HepG2 (cell line): ENCODE measurements at regions not wholly inside any gene's neighbourhood (a gene's known extent, or its start where the extent isn't known, plus 50 kb on each side); places are given as distances from the start of the nearest gene placed in this dataset.

Experiments
- ATAC-seq: fragments of 200-7000 bp; cut with Tn5 transposase; 3 replicates; pipeline ENCODE4 v1.9.1; 2020; ENCODE audit warnings: mild to moderate bottlenecking, moderate library complexity
- BruUV-seq: library from RNA; stranded (reverse); fragments of 400-500 nt; replicated peaks from 2 replicates; lab custom pipeline; 2021; lab: Mats Ljungman, UMichigan
- CTCF ChIA-PET: fragments of 300-600 bp; formaldehyde crosslinking; extraction: SDS; loops from one replicate; lab custom pipeline; 2021; ENCODE audit warnings: low total read pairs, inconsistent platforms, low intra/inter-chr PET ratio; lab: Yijun Ruan, JAX
- POLR2A ChIA-PET: fragments of 350-600 bp; sonication (Branson Sonifier 250); formaldehyde crosslinking; loops from one replicate; lab custom pipeline; 2020; ENCODE audit warnings: antibody characterized with exemption, inconsistent platforms; lab: Yijun Ruan, JAX
- DNase-seq: peaks from one replicate; pipeline ENCODE4 v3.0.0-alpha.2; 2015; ENCODE audit warnings: low spot score
- FAIRE-seq: peaks from 3 replicates; lab custom pipeline; 2011; peaks lifted over from hg19 to GRCh38; lab: Jason Lieb, UNC
- H2AFZ ChIP-seq: one replicate; pipeline ENCODE4 v1.6.1; 2011; ENCODE audit warnings: low read length, inconsistent platforms
- H3K27ac ChIP-seq: fragments of 300-600 bp; 3 replicates; pipeline ENCODE4 v1.8.0; 2011; ENCODE audit warnings: mixed run types, mild to moderate bottlenecking, mixed read lengths, low read length, inconsistent platforms; ENCODE audit not compliant: insufficient read depth; ENCODE audit errors: extremely low read length
- H3K27me3 ChIP-seq, 2 experiments: fragments of 200-600 bp in 1 of 2; 2 replicates in 1 of 2; 3 replicates in 1 of 2; pipeline versions ENCODE4 v1.6.0 to v1.8.0; 2011; ENCODE audit warnings: low read length in 2 of 2, mild to moderate bottlenecking in 2 of 2, moderate library complexity in 2 of 2, inconsistent platforms in 1 of 2; ENCODE audit not compliant: insufficient read depth in 2 of 2, control insufficient read depth in 1 of 2
- H3K36me3 ChIP-seq, 2 experiments: fragments of 200-600 bp in 1 of 2; replicated peaks in 1 of 2; 2 replicates in 1 of 2; 3 replicates in 1 of 2; pipeline versions ENCODE4 v1.5.1 to v1.8.0; 2011; ENCODE audit warnings: low read length in 2 of 2, inconsistent platforms in 1 of 2; ENCODE audit not compliant: insufficient read depth in 2 of 2, control insufficient read depth in 1 of 2
- H3K4me1 ChIP-seq: 2 replicates; pipeline ENCODE4 v1.5.1; 2012; ENCODE audit warnings: low read length, inconsistent platforms; ENCODE audit not compliant: insufficient read depth
- H3K4me2 ChIP-seq: 2 replicates; pipeline ENCODE4 v1.6.0; 2011; ENCODE audit warnings: low read depth, low read length, inconsistent platforms
- H3K4me3 ChIP-seq, 3 experiments: fragments of 200-600 bp in 1 of 3; sonication (generic), shearing (Covaris generic) in 1 of 3; replicated peaks in 1 of 3; 2 replicates each; pipeline ENCODE4 v1.5.1; 2011 to 2016; ENCODE audit warnings: low read length in 3 of 3, inconsistent platforms in 2 of 3, low read depth in 2 of 3, mild to moderate bottlenecking in 2 of 3, control low read depth in 1 of 3, mixed read lengths in 1 of 3; ENCODE audit not compliant: insufficient read depth in 1 of 3
- H3K79me2 ChIP-seq: one replicate; pipeline ENCODE4 v1.6.1; 2011; ENCODE audit warnings: low read length, inconsistent platforms; ENCODE audit not compliant: insufficient read depth
- H3K9ac ChIP-seq: 2 replicates; pipeline ENCODE4 v1.6.0; 2011; ENCODE audit warnings: mild to moderate bottlenecking, low read depth, low read length, inconsistent platforms; ENCODE audit not compliant: insufficient read depth
- H3K9me3 ChIP-seq: 2 replicates; pipeline ENCODE4 v1.5.1; 2012; ENCODE audit warnings: mild to moderate bottlenecking, low read length
- H4K20me1 ChIP-seq: 2 replicates; pipeline ENCODE4 v1.6.0; 2011; ENCODE audit warnings: inconsistent platforms, mild to moderate bottlenecking, low read length, moderate library complexity; ENCODE audit not compliant: insufficient read depth
- HMG20B ChIP-seq: conservative IDR thresholded peaks from 2 replicates; pipeline ENCODE4 v1.6.1; 2016; ENCODE audit warnings: missing genetic modification reagents, missing compliant biosample characterization
- ZNF260 ChIP-seq: sonication (generic); formaldehyde crosslinking; IDR thresholded peaks from 2 replicates; pipeline ENCODE4 v1.4.0; 2020; ENCODE audit warnings: missing genetic modification reagents, low read depth, mild to moderate bottlenecking, borderline replicate concordance
- ZNF33A ChIP-seq: sonication (generic); formaldehyde crosslinking; IDR thresholded peaks from 2 replicates; pipeline ENCODE4 v1.5.1; 2020; ENCODE audit warnings: missing genetic modification reagents, mild to moderate bottlenecking, moderate library complexity, borderline replicate concordance
- ZNF543 ChIP-seq: sonication (generic); formaldehyde crosslinking; IDR thresholded peaks from 2 replicates; pipeline ENCODE4 v1.4.0; 2020; ENCODE audit warnings: mild to moderate bottlenecking, missing genetic modification reagents
- WGBS: methylation state at CpG from one replicate; pipeline ENCODE4 v1.1.6; 2017; ENCODE audit warnings: low lambda C conversion rate; 5-methylcytosine and 5-hydroxymethylcytosine counted together
- in situ Hi-C: cut with HindIII; loops from 2 replicates; pipeline ENCODE4 v1.10.0; 2017; ENCODE audit warnings: low pct_unique_long_range_greater_than_20kb; ENCODE audit not compliant: extremely low pct_ligation_motif_present
- intact Hi-C: fragments of 100-400 bp; cut with micrococcal nuclease; formaldehyde crosslinking; loops from one replicate; pipeline ENCODE4 v1.10.0; 2022; ENCODE audit not compliant: unreplicated experiment
- TF ChIP-seq, protein P1 (sequence below): sonication (generic); formaldehyde crosslinking; IDR thresholded peaks from 2 replicates; pipeline ENCODE4 v1.9.0; 2021; ENCODE audit warnings: mild to moderate bottlenecking, missing genetic modification reagents
- TF ChIP-seq, protein P2 (sequence below): sonication (generic); formaldehyde crosslinking; IDR thresholded peaks from 2 replicates; pipeline ENCODE4 v1.4.0; 2020; ENCODE audit warnings: missing genetic modification reagents
- TF ChIP-seq, protein P3 (sequence below): IDR thresholded peaks from 2 replicates; pipeline ENCODE4 v1.6.1; 2016; ENCODE audit warnings: low read depth, missing genetic modification reagents, missing compliant biosample characterization
- TF ChIP-seq, protein P4 (sequence below): sonication (generic); formaldehyde crosslinking; IDR thresholded peaks from 2 replicates; pipeline ENCODE4 v1.8.0; 2022; ENCODE audit warnings: missing genetic modification reagents, low read depth, mild to moderate bottlenecking, borderline replicate concordance

DNA sequence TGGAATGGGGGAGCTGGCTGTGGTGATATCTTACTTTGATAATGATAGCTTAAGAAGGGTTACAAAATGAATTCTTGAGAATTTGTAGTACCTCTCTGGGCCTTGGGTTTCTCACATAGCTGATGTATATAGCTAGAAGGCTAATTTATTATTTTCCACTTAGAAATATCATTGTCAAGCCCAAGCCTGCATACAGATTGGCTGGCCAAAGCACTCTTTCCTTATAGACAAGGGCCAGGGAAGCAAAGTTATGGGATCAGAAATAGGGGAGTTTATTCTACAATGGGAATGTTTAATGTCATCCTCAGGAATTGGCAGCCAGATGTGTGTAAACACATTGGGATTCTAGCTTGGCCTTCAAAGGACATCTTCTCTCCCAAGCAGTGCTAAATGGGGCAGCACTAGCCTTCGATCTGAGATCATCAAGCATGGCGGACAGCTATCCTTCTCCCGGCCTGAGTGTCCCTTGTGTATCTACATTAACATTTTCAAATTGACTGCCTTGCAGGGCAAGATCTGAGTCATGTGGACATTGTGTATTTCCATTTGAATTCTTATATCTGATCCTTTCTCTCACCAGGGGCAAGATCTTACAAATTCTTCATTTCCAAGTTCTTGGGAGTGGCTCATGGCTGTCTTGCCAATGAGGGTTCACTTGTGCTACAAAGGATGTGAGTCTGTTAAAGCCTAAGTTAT lies 457.2 kb downstream of the ARHGEF28 start:
- no peak overlapping the region for H2AFZ ChIP-seq
- H4K20me1 ChIP-seq, result no peaks in the 10 kb centered on the region
- 50% methylated on average over 2 of the region's 3 CpGs for WGBS
- no peaks in the 10 kb centered on the region for H3K4me1 ChIP-seq
- BruUV-seq, result no TSS peak
- in situ Hi-C loops, result no loop called here
- H3K9ac ChIP-seq, result no peak overlapping the region
- intact Hi-C loops, result no loop called here
- FAIRE-seq (no peak), DNase-seq (no peak), ATAC-seq (no peak)
- H3K4me3 ChIP-seq, result no peak overlapping the region
- POLR2A ChIA-PET, result no interaction called here
- H3K27ac ChIP-seq, result no peak overlapping the region
- CTCF ChIA-PET, result no interaction called here
- no peak overlapping the region for H3K4me2 ChIP-seq
- H3K79me2 ChIP-seq, result no peaks in the 10 kb centered on the region
- peaks cover 0 to 11% of the 10 kb centered on the region in 2 experiments; a peak in 4 of 5 replicates for H3K27me3 ChIP-seq
- no peaks in the 10 kb centered on the region for H3K9me3 ChIP-seq
- no peaks in the 10 kb centered on the region for H3K36me3 ChIP-seq
- no peak for TF ChIP-seq ZNF260 (CRISPR knock-in tag)
- TF ChIP-seq, protein P1, sequence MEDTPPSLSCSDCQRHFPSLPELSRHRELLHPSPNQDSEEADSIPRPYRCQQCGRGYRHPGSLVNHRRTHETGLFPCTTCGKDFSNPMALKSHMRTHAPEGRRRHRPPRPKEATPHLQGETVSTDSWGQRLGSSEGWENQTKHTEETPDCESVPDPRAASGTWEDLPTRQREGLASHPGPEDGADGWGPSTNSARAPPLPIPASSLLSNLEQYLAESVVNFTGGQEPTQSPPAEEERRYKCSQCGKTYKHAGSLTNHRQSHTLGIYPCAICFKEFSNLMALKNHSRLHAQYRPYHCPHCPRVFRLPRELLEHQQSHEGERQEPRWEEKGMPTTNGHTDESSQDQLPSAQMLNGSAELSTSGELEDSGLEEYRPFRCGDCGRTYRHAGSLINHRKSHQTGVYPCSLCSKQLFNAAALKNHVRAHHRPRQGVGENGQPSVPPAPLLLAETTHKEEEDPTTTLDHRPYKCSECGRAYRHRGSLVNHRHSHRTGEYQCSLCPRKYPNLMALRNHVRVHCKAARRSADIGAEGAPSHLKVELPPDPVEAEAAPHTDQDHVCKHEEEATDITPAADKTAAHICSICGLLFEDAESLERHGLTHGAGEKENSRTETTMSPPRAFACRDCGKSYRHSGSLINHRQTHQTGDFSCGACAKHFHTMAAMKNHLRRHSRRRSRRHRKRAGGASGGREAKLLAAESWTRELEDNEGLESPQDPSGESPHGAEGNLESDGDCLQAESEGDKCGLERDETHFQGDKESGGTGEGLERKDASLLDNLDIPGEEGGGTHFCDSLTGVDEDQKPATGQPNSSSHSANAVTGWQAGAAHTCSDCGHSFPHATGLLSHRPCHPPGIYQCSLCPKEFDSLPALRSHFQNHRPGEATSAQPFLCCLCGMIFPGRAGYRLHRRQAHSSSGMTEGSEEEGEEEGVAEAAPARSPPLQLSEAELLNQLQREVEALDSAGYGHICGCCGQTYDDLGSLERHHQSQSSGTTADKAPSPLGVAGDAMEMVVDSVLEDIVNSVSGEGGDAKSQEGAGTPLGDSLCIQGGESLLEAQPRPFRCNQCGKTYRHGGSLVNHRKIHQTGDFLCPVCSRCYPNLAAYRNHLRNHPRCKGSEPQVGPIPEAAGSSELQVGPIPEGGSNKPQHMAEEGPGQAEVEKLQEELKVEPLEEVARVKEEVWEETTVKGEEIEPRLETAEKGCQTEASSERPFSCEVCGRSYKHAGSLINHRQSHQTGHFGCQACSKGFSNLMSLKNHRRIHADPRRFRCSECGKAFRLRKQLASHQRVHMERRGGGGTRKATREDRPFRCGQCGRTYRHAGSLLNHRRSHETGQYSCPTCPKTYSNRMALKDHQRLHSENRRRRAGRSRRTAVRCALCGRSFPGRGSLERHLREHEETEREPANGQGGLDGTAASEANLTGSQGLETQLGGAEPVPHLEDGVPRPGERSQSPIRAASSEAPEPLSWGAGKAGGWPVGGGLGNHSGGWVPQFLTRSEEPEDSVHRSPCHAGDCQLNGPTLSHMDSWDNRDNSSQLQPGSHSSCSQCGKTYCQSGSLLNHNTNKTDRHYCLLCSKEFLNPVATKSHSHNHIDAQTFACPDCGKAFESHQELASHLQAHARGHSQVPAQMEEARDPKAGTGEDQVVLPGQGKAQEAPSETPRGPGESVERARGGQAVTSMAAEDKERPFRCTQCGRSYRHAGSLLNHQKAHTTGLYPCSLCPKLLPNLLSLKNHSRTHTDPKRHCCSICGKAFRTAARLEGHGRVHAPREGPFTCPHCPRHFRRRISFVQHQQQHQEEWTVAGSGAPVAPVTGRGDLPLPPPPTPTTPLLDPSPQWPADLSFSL (CRISPR knock-in tag), result no peak
- no peak for TF ChIP-seq ZNF543 (CRISPR knock-in tag)
- no peak for TF ChIP-seq ZNF33A
- TF ChIP-seq HMG20B (CRISPR knock-in tag), result no peak
- TF ChIP-seq, protein P2, sequence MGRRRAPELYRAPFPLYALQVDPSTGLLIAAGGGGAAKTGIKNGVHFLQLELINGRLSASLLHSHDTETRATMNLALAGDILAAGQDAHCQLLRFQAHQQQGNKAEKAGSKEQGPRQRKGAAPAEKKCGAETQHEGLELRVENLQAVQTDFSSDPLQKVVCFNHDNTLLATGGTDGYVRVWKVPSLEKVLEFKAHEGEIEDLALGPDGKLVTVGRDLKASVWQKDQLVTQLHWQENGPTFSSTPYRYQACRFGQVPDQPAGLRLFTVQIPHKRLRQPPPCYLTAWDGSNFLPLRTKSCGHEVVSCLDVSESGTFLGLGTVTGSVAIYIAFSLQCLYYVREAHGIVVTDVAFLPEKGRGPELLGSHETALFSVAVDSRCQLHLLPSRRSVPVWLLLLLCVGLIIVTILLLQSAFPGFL (CRISPR knock-in tag), result no peak
- TF ChIP-seq, protein P3, sequence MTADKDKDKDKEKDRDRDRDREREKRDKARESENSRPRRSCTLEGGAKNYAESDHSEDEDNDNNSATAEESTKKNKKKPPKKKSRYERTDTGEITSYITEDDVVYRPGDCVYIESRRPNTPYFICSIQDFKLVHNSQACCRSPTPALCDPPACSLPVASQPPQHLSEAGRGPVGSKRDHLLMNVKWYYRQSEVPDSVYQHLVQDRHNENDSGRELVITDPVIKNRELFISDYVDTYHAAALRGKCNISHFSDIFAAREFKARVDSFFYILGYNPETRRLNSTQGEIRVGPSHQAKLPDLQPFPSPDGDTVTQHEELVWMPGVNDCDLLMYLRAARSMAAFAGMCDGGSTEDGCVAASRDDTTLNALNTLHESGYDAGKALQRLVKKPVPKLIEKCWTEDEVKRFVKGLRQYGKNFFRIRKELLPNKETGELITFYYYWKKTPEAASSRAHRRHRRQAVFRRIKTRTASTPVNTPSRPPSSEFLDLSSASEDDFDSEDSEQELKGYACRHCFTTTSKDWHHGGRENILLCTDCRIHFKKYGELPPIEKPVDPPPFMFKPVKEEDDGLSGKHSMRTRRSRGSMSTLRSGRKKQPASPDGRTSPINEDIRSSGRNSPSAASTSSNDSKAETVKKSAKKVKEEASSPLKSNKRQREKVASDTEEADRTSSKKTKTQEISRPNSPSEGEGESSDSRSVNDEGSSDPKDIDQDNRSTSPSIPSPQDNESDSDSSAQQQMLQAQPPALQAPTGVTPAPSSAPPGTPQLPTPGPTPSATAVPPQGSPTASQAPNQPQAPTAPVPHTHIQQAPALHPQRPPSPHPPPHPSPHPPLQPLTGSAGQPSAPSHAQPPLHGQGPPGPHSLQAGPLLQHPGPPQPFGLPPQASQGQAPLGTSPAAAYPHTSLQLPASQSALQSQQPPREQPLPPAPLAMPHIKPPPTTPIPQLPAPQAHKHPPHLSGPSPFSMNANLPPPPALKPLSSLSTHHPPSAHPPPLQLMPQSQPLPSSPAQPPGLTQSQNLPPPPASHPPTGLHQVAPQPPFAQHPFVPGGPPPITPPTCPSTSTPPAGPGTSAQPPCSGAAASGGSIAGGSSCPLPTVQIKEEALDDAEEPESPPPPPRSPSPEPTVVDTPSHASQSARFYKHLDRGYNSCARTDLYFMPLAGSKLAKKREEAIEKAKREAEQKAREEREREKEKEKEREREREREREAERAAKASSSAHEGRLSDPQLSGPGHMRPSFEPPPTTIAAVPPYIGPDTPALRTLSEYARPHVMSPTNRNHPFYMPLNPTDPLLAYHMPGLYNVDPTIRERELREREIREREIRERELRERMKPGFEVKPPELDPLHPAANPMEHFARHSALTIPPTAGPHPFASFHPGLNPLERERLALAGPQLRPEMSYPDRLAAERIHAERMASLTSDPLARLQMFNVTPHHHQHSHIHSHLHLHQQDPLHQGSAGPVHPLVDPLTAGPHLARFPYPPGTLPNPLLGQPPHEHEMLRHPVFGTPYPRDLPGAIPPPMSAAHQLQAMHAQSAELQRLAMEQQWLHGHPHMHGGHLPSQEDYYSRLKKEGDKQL (CRISPR knock-in tag), result no peak
- TF ChIP-seq, protein P4, sequence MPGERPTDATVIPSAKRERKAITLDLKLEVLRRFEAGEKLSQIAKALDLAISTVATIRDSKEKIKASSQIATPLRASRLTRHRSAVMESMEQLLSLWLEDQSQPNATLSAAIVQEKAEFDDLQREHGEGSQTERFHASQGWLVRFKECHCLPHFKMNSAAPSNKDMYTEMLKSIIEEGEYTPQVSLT, result no peak
